HEK293 (cell line): ENCODE measurements at regions not wholly inside any gene's neighbourhood (a gene's known extent, or its start where the extent isn't known, plus 50 kb on each side); places are given as distances from the start of the nearest gene placed in this dataset.

ENCODE experiments used
- GLI4 ChIP-seq: fragments of 450-650 bp; formaldehyde crosslinking; IDR thresholded peaks from 2 replicates; pipeline ENCODE4 v1.5.1; 2016; ENCODE audit warnings: missing biosample characterization, missing genetic modification characterization
- ZNF138 ChIP-seq: fragments of 450-650 bp; formaldehyde crosslinking; IDR thresholded peaks from 2 replicates; pipeline ENCODE4 v1.5.1; 2016; ENCODE audit warnings: missing biosample characterization, missing genetic modification characterization, borderline replicate concordance
- ZNF354C ChIP-seq: fragments of 450-650 bp; formaldehyde crosslinking; IDR thresholded peaks from 2 replicates; pipeline ENCODE4 v1.5.1; 2016; ENCODE audit warnings: missing biosample characterization, missing genetic modification characterization, low read depth, borderline replicate concordance
- TF ChIP-seq, protein P1 (sequence below): fragments of 450-650 bp; formaldehyde crosslinking; IDR thresholded peaks from 2 replicates; pipeline ENCODE4 v1.5.1; 2016; ENCODE audit warnings: missing biosample characterization, missing genetic modification characterization
- TF ChIP-seq, protein P2 (sequence below): fragments of 450-650 bp; formaldehyde crosslinking; IDR thresholded peaks from 2 replicates; pipeline ENCODE4 v1.5.1; 2016; ENCODE audit warnings: missing biosample characterization, missing genetic modification characterization

- TF ChIP-seq, protein P1, sequence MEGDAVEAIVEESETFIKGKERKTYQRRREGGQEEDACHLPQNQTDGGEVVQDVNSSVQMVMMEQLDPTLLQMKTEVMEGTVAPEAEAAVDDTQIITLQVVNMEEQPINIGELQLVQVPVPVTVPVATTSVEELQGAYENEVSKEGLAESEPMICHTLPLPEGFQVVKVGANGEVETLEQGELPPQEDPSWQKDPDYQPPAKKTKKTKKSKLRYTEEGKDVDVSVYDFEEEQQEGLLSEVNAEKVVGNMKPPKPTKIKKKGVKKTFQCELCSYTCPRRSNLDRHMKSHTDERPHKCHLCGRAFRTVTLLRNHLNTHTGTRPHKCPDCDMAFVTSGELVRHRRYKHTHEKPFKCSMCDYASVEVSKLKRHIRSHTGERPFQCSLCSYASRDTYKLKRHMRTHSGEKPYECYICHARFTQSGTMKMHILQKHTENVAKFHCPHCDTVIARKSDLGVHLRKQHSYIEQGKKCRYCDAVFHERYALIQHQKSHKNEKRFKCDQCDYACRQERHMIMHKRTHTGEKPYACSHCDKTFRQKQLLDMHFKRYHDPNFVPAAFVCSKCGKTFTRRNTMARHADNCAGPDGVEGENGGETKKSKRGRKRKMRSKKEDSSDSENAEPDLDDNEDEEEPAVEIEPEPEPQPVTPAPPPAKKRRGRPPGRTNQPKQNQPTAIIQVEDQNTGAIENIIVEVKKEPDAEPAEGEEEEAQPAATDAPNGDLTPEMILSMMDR (tag by site-specific recombination): no peak
- no peak for TF ChIP-seq ZNF138 (tag by site-specific recombination)
- no peak for TF ChIP-seq ZNF354C (tag by site-specific recombination)
- TF ChIP-seq GLI4 (tag by site-specific recombination): no peak
- TF ChIP-seq, protein P2, sequence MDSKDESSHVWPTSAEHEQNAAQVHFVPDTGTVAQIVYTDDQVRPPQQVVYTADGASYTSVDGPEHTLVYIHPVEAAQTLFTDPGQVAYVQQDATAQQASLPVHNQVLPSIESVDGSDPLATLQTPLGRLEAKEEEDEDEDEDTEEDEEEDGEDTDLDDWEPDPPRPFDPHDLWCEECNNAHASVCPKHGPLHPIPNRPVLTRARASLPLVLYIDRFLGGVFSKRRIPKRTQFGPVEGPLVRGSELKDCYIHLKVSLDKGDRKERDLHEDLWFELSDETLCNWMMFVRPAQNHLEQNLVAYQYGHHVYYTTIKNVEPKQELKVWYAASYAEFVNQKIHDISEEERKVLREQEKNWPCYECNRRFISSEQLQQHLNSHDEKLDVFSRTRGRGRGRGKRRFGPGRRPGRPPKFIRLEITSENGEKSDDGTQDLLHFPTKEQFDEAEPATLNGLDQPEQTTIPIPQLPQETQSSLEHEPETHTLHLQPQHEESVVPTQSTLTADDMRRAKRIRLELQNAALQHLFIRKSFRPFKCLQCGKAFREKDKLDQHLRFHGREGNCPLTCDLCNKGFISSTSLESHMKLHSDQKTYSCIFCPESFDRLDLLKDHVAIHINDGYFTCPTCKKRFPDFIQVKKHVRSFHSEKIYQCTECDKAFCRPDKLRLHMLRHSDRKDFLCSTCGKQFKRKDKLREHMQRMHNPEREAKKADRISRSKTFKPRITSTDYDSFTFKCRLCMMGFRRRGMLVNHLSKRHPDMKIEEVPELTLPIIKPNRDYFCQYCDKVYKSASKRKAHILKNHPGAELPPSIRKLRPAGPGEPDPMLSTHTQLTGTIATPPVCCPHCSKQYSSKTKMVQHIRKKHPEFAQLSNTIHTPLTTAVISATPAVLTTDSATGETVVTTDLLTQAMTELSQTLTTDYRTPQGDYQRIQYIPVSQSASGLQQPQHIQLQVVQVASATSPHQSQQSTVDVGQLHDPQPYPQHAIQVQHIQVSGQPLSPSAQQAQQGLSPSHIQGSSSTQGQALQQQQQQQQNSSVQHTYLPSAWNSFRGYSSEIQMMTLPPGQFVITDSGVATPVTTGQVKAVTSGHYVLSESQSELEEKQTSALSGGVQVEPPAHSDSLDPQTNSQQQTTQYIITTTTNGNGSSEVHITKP (tag by site-specific recombination): no peak
These were observed 795.9 kb downstream of the EPHA7 start for GRCh38 chr6:92623431-92623830.
